GM19452 (cell line): ENCODE measurements at regions not wholly inside any gene's neighbourhood (a gene's known extent, or its start where the extent isn't known, plus 50 kb on each side); places are given as distances from the start of the nearest gene placed in this dataset.

ENCODE experiments used
- ATAC-seq: cut with Tn5 transposase; IDR thresholded peaks from one replicate; pipeline ENCODE4 v1.9.1; 2021; ENCODE audit not compliant: unreplicated experiment

GRCh38 chr3:113094337-113095221, 103.8 kb downstream of the GTPBP8 start:
- no peak for ATAC-seq

- no peak for ATAC-seq
These were observed 105.6 kb downstream of the GTPBP8 start for GRCh38 chr3:113096188-113096892.

- ATAC-seq = no peak
These were observed 107.2 kb downstream of the GTPBP8 start for GRCh38 chr3:113097960-113098447.

GRCh38 chr3:113100063-113100462, 109.3 kb downstream of the GTPBP8 start:
- ATAC-seq = no peak

GRCh38 chr3:113103588-113103987, 107.8 kb upstream of the BOC start:
- ATAC-seq = no peak

GRCh38 chr3:113104357-113105092, 106.8 kb upstream of the BOC start:
- no peak for ATAC-seq

GRCh38 chr3:113105093-113105449, 106.3 kb upstream of the BOC start:
- ATAC-seq = no peak

- no peak for ATAC-seq
These were observed 105.2 kb upstream of the BOC start for GRCh38 chr3:113105966-113106660.

GRCh38 chr3:113110267-113110666, 101.1 kb upstream of the BOC start:
- no peak for ATAC-seq

GRCh38 chr3:113111011-113111707, 100.2 kb upstream of the BOC start:
- no peak for ATAC-seq

- no peak for ATAC-seq
These were observed 98.0 kb upstream of the BOC start for GRCh38 chr3:113113361-113113760.

- no peak for ATAC-seq
These were observed 93.7 kb upstream of the BOC start for GRCh38 chr3:113117511-113118234.

- no peak for ATAC-seq
These were observed 93.0 kb upstream of the BOC start for GRCh38 chr3:113118336-113118735.

GRCh38 chr3:113124256-113124830, 87.0 kb upstream of the BOC start:
- no peak for ATAC-seq

GRCh38 chr3:113125951-113126350, 85.4 kb upstream of the BOC start:
- no peak for ATAC-seq

- no peak for ATAC-seq
These were observed 82.9 kb upstream of the BOC start for GRCh38 chr3:113128386-113129015.

GRCh38 chr3:113129168-113129567, 82.2 kb upstream of the BOC start:
- no peak for ATAC-seq

- no peak for ATAC-seq
These were observed 78.8 kb upstream of the BOC start for GRCh38 chr3:113132571-113132996.

- ATAC-seq = no peak
These were observed 78.2 kb upstream of the BOC start for GRCh38 chr3:113133140-113133539.
